HT-29 (cell line): ENCODE measurements at regions not wholly inside any gene's neighbourhood (a gene's known extent, or its start where the extent isn't known, plus 50 kb on each side); places are given as distances from the start of the nearest gene placed in this dataset.

Experiments used
- DNase-seq: peaks from one replicate; pipeline ENCODE4 v3.0.0-alpha.2; 2015; ENCODE audit warnings: low spot score

GRCh38 chr6:4334158-4334740, 198.9 kb upstream of the ECI2 start:
- peak; percentile 25 for DNase-seq

- DNase-seq, result no peak
These were observed 192.5 kb upstream of the ECI2 start for GRCh38 chr6:4327841-4328240.

- no peak for DNase-seq
These were observed 189.4 kb upstream of the ECI2 start for GRCh38 chr6:4324746-4325145.

- no peak for DNase-seq
These were observed 187.9 kb upstream of the ECI2 start for GRCh38 chr6:4323322-4323721.

GRCh38 chr6:4322846-4323309, 187.5 kb upstream of the ECI2 start:
- no peak for DNase-seq

GRCh38 chr6:4322134-4322845, 186.9 kb upstream of the ECI2 start:
- DNase-seq, result no peak

GRCh38 chr6:4320860-4321259, 185.5 kb upstream of the ECI2 start:
- peak; percentile 70 for DNase-seq

GRCh38 chr6:4319981-4320683, 184.8 kb upstream of the ECI2 start:
- DNase-seq, result peak; percentile 77

- no peak for DNase-seq
These were observed 182.9 kb upstream of the ECI2 start for GRCh38 chr6:4318321-4318720.

GRCh38 chr6:4316867-4317400, 181.6 kb upstream of the ECI2 start:
- peak; percentile 68 for DNase-seq

- no peak for DNase-seq
These were observed 178.9 kb upstream of the ECI2 start for GRCh38 chr6:4314201-4314707.

GRCh38 chr6:4313044-4313686, 177.8 kb upstream of the ECI2 start:
- peak; percentile 20 for DNase-seq

GRCh38 chr6:4311976-4312860, 176.8 kb upstream of the ECI2 start:
- no peak for DNase-seq

- DNase-seq, result no peak
These were observed 174.2 kb upstream of the ECI2 start for GRCh38 chr6:4309540-4309939.

GRCh38 chr6:4308364-4308763, 173.0 kb upstream of the ECI2 start:
- no peak for DNase-seq

GRCh38 chr6:4304927-4305455, 169.6 kb upstream of the ECI2 start:
- DNase-seq, result no peak

GRCh38 chr6:4303638-4304037, 168.3 kb upstream of the ECI2 start:
- DNase-seq, result no peak

GRCh38 chr6:4302524-4302923, 167.1 kb upstream of the ECI2 start:
- DNase-seq, result no peak

GRCh38 chr6:4301871-4302270, 166.5 kb upstream of the ECI2 start:
- DNase-seq, result no peak

- DNase-seq, result no peak
These were observed 165.5 kb upstream of the ECI2 start for GRCh38 chr6:4300917-4301316.

- DNase-seq, result no peak
These were observed 164.1 kb upstream of the ECI2 start for GRCh38 chr6:4299476-4299875.
